Gastroesophageal sphincter (tissue), 4 donors: ENCODE measurements at regions not wholly inside any gene's neighbourhood (a gene's known extent, or its start where the extent isn't known, plus 50 kb on each side); places are given as distances from the start of the nearest gene placed in this dataset.

Experiments used
- ATAC-seq: fragments of 150-250 bp; one replicate; pipeline ENCODE4 v1.9.1; 2016; ENCODE audit warnings: mild to moderate bottlenecking, moderate library complexity
- H3K27ac ChIP-seq, 4 donors: fragments of 200-600 bp; sonication (generic) in 3 of 4; 1 replicate in 3 of 4; 2 replicates in 1 of 4; pipeline ENCODE4 v1.5.1; 2016 to 2019
- H3K27me3 ChIP-seq: fragments of 200-600 bp; sonication (generic); one replicate; pipeline ENCODE4 v1.5.1; 2019
- H3K36me3 ChIP-seq, 2 donors: fragments of 200-600 bp; sonication (generic); one replicate each; pipeline ENCODE4 v1.5.1; 2019; ENCODE audit warnings: control low read depth in 1 of 2
- H3K4me1 ChIP-seq, 3 donors: fragments of 200-600 bp; sonication (generic); 1 replicate in 2 of 3; 2 replicates in 1 of 3; pipeline ENCODE4 v1.5.1; 2016 to 2019; ENCODE audit warnings: control low read depth in 2 of 3
- H3K4me3 ChIP-seq, 2 donors: fragments of 200-600 bp; sonication (generic); one replicate each; pipeline ENCODE4 v1.5.1; 2019; ENCODE audit warnings: mild to moderate bottlenecking in 1 of 2, moderate library complexity in 1 of 2
- H3K9me3 ChIP-seq, 3 donors: fragments of 200-600 bp; sonication (generic); one replicate each; pipeline ENCODE4 v1.5.1; 2017 to 2019; ENCODE audit warnings: control low read depth in 2 of 3
- EP300 ChIP-seq: sonication (generic); formaldehyde crosslinking; IDR thresholded peaks from one replicate; pipeline ENCODE4 v1.6.1; 2017; ENCODE audit warnings: antibody characterized with exemption, mild to moderate bottlenecking
- POLR2A ChIP-seq, 2 donors: fragments of 450-650 bp; IDR thresholded peaks; one replicate each; pipeline ENCODE4 v1.6.1; 2017; ENCODE audit warnings: antibody characterized with exemption in 2 of 2, mild to moderate bottlenecking in 2 of 2, moderate library complexity in 1 of 2
- POLR2AphosphoS5 ChIP-seq: sonication (generic); formaldehyde crosslinking; IDR thresholded peaks from one replicate; pipeline ENCODE4 v1.6.1; 2017; ENCODE audit warnings: antibody characterized with exemption
- WGBS, 2 donors: methylation state at CpG; one replicate each; pipeline ENCODE4 v1.1.5; 2018; ENCODE audit warnings: low coverage in 1 of 2; 5-methylcytosine and 5-hydroxymethylcytosine counted together
- TF ChIP-seq, protein P1 (sequence below), 4 experiments: fragments of 200-600 bp in 2 of 4; fragments of 450-650 bp in 2 of 4; sonication (generic) in 1 of 4; IDR thresholded peaks; one replicate each; pipeline ENCODE4 v1.5.1; 2017 to 2019; ENCODE audit warnings: antibody characterized with exemption in 4 of 4, mild to moderate bottlenecking in 2 of 4, moderate library complexity in 2 of 4

DNA sequence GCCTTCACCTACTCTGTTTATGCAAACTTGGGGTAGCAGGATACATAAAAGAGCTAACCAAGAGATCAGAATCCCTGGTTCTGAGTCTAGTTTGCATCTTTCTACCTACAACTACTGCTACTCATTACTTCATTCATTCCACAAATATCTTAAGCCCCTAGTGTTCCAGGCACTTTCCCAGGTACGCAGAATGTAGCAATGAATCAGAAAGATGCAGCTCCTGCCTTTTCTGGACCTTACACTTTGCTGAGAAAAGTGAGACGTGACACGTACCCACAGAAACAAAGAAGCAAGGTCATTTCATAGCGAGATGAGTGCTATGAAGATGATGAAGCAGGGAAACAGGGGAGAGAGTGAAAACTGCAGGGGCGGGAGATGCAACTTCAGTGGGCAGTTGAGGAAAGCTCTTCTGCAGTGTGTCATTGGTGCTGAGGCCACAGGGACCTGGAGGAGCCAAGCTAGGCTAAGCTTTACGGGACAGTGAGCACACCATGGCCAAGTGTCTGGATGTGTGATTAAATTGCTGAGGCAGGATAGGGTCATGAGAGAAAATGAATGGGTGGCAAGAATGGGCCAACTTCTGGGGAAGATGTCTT lies 167.9 kb downstream of the TNFSF18 start:
- Histone ChIP-seq H3K36me3 (no peaks in the 10 kb centered on the region), H3K27me3 (no peaks in the 10 kb centered on the region), H3K9me3 (no peaks in the 10 kb centered on the region), H3K4me1 (peaks cover 0 to 22% (median 2%) of the 10 kb centered on the region in 3 donors), H3K27ac (no peak overlapping the region), H3K4me3 (no peak overlapping the region)
- WGBS, 2 donors, result 97 to 100% methylated on average over 5 to 6 of the region's 6 CpGs
- ATAC-seq, result no peak
- TF ChIP-seq, protein P1, sequence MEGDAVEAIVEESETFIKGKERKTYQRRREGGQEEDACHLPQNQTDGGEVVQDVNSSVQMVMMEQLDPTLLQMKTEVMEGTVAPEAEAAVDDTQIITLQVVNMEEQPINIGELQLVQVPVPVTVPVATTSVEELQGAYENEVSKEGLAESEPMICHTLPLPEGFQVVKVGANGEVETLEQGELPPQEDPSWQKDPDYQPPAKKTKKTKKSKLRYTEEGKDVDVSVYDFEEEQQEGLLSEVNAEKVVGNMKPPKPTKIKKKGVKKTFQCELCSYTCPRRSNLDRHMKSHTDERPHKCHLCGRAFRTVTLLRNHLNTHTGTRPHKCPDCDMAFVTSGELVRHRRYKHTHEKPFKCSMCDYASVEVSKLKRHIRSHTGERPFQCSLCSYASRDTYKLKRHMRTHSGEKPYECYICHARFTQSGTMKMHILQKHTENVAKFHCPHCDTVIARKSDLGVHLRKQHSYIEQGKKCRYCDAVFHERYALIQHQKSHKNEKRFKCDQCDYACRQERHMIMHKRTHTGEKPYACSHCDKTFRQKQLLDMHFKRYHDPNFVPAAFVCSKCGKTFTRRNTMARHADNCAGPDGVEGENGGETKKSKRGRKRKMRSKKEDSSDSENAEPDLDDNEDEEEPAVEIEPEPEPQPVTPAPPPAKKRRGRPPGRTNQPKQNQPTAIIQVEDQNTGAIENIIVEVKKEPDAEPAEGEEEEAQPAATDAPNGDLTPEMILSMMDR (IDR thresholded peaks at IDR 0.05), result no peak
- TF ChIP-seq POLR2AphosphoS5 (no peak), EP300 (no peak), POLR2A (IDR thresholded peaks at IDR 0.05) (no peak)

GRCh38 chr1:172883387-172883791 lies 167.4 kb downstream of the TNFSF18 start:
- Histone ChIP-seq H3K4me3 (no peak overlapping the region), H3K4me1 (peaks cover 0 to 22% (median 2%) of the 10 kb centered on the region in 3 donors), H3K9me3 (no peaks in the 10 kb centered on the region), H3K27ac (no peak overlapping the region), H3K36me3 (no peaks in the 10 kb centered on the region), H3K27me3 (no peaks in the 10 kb centered on the region)
- TF ChIP-seq EP300, result no peak
- no peak for TF ChIP-seq POLR2A (IDR thresholded peaks at IDR 0.05)
- TF ChIP-seq, protein P1 (IDR thresholded peaks at IDR 0.05), result no peak
- TF ChIP-seq POLR2AphosphoS5, result no peak
- WGBS, 2 donors, result 67% methylated on average over 1 to 3 of the region's 3 CpGs
- no peak for ATAC-seq

GRCh38 chr1:172883844-172884243 lies 166.9 kb downstream of the TNFSF18 start:
- 63% methylated on average over 1 of the region's 1 CpG; no CpG with 5 or more reads in 1 of the 2 donors for WGBS, 2 donors
- no peak for ATAC-seq
- no peaks in the 10 kb centered on the region for H3K9me3 ChIP-seq

GRCh38 chr1:172885411-172885810 lies 165.3 kb downstream of the TNFSF18 start:
- H3K4me3 ChIP-seq, result no peak overlapping the region
- no peaks in the 10 kb centered on the region for H3K36me3 ChIP-seq
- TF ChIP-seq POLR2AphosphoS5 (no peak), EP300 (no peak), POLR2A (IDR thresholded peaks at IDR 0.05) (no peak)
- TF ChIP-seq, protein P1 (IDR thresholded peaks at IDR 0.05), result no peak
- no peak overlapping the region for H3K27ac ChIP-seq
- H3K4me1 ChIP-seq, result peaks cover 0 to 22% (median 2%) of the 10 kb centered on the region in 3 donors
- ATAC-seq, result no peak
- H3K9me3 ChIP-seq, result no peaks in the 10 kb centered on the region
- no peaks in the 10 kb centered on the region for H3K27me3 ChIP-seq

More at GRCh38 chr1:172883844-172884243, 166.9 kb downstream of the TNFSF18 start:
- Histone ChIP-seq H3K4me3 (no peak overlapping the region), H3K4me1 (peaks cover 0 to 22% (median 2%) of the 10 kb centered on the region in 3 donors), H3K27ac (no peak overlapping the region), H3K27me3 (no peaks in the 10 kb centered on the region), H3K36me3 (no peaks in the 10 kb centered on the region)
- TF ChIP-seq POLR2AphosphoS5, result no peak
- TF ChIP-seq, protein P1 (IDR thresholded peaks at IDR 0.05), result no peak
- TF ChIP-seq EP300, result no peak

- H3K27me3 ChIP-seq, result no peaks in the 10 kb centered on the region
- H3K27ac ChIP-seq, result no peak overlapping the region
- H3K36me3 ChIP-seq, result no peaks in the 10 kb centered on the region
- ATAC-seq, result no peak
- TF ChIP-seq EP300 (no peak), POLR2A (IDR thresholded peaks at IDR 0.05) (no peak), POLR2AphosphoS5 (no peak)
- TF ChIP-seq, protein P1 (IDR thresholded peaks at IDR 0.05), result no peak
- H3K9me3 ChIP-seq, result no peaks in the 10 kb centered on the region
- H3K4me1 ChIP-seq, result peaks cover 0 to 22% (median 2%) of the 10 kb centered on the region in 3 donors
- no peak overlapping the region for H3K4me3 ChIP-seq
- 63 to 100% methylated on average over 1 of the region's 1 CpG for WGBS, 2 donors
These were observed 164.8 kb downstream of the TNFSF18 start for GRCh38 chr1:172885971-172886370.
